ENCODE measurements at regions not wholly inside any gene's neighbourhood (a gene's known extent, or its start where the extent isn't known, plus 50 kb on each side); places are given as distances from the start of the nearest gene placed in this dataset.

DNA sequence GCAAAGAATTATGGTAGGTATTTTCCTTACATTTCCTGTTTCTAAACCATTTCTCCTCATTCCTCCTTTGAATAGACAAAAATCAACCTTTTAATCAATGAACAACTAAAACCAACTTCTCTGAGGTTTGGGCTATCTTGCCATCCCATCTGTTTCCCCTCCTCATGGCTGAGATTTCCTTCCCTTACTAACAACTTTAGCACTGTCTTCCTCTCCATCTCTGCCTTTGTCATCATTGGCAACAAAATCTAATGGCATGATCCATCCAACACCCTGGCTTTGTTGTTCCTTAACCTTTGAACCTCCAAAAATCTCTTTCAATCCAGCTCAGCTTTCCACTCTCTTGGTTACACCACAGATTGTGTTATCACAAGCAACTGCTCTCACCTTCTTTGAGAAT lies 95.3 kb upstream of the FAM136A start:
- Histone ChIP-seq H3K27ac (ENCODE audit: low read length) (no peak overlapping the region), H3K4me1 (ENCODE audit: control insufficient read depth, insufficient read depth, low read length) (no peaks in the 10 kb centered on the region), H3K27me3 (ENCODE audit: control insufficient read depth, insufficient read depth) (no peaks in the 10 kb centered on the region), H3K9me3 (ENCODE audit: control insufficient read depth, low read length) (no peaks in the 10 kb centered on the region), H3K4me3 (ENCODE audit: low read length) (no peak overlapping the region)
- no peak for ATAC-seq
- intact Hi-C loops (cut with DNase I) = no loop called here
- no peak for DNase-seq

DNA sequence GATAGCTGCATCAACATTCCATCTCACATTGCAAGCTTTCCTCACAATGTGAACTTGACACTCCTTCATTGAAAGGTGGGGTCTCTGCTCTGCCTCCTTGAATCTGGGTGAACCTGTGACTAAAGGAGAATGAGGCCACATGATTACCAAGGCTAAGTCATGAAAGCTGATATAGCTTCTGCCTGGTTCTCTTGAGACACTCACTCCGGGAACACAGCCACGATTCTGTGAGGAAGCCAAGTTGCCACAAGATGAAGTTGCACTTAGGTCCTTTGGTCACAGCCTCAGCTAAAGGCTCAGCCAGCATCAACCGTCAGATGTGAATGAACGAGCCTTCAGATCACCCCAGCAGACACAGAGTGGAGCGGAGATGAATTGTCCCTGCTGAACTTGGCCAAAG lies 94.7 kb upstream of the FAM136A start:
- no peak overlapping the region for H3K27ac ChIP-seq (ENCODE audit: low read length)
- H3K4me3 ChIP-seq (ENCODE audit: low read length) = no peak overlapping the region
- no peaks in the 10 kb centered on the region for H3K9me3 ChIP-seq (ENCODE audit: control insufficient read depth, low read length)
- DNase-seq (no peak), ATAC-seq (no peak)
- no peaks in the 10 kb centered on the region for H3K27me3 ChIP-seq (ENCODE audit: control insufficient read depth, insufficient read depth)
- WGBS = 54% methylated on average over 5 of the region's 5 CpGs
- intact Hi-C loops (cut with DNase I) = no loop called here
- no peaks in the 10 kb centered on the region for H3K4me1 ChIP-seq (ENCODE audit: control insufficient read depth, insufficient read depth, low read length)

DNA sequence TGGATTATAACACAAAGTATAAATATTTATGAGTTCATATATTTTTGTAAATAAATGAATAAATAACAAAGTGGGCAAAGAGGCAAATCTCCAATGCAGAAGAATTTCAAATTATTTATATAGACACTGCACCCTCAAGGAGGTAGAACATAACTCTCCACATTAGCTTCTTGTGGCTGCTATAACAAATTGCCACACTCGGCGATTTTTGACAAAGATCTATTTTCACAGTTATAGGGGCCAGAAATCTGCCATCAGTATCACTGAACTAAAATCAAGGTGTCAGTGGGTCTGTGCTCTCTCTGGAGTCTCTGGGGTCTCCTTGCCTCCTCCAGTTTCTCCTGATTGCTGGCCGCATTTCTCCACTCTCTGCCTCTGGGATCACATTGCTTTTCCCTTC lies 92.0 kb upstream of the FAM136A start:
- ATAC-seq (no peak), DNase-seq (no peak)
- WGBS = 91% methylated on average over 3 of the region's 3 CpGs
- H3K27me3 ChIP-seq (ENCODE audit: control insufficient read depth, insufficient read depth) = no peaks in the 10 kb centered on the region
- H3K27ac ChIP-seq (ENCODE audit: low read length) = no peak overlapping the region
- no peaks in the 10 kb centered on the region for H3K9me3 ChIP-seq (ENCODE audit: control insufficient read depth, low read length)
- H3K4me3 ChIP-seq (ENCODE audit: low read length) = no peak overlapping the region
- H3K4me1 ChIP-seq (ENCODE audit: control insufficient read depth, insufficient read depth, low read length) = no peaks in the 10 kb centered on the region
- intact Hi-C loops (cut with DNase I) = no loop called here

DNA sequence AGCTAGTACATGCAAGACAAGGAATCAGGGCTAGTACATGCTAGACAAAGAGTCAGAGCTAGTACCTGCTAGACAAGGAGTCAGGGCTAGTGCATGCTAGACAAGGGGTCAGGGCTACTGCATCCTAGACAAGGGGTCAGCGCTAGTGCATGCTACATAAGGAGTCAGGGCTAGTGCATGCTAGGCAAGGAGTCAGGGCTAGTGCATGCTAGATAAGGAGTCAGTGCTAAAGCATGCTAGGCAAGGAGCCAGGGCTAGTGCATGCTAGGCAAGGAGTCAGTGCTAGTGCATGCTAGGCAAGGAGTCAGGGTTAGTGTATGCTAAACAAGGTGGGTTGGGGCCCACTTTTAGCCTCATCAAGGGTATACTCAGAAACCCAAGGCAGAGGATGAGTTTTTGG lies 90.1 kb upstream of the FAM136A start:
- no peaks in the 10 kb centered on the region for H3K4me1 ChIP-seq (ENCODE audit: control insufficient read depth, insufficient read depth, low read length)
- no peaks in the 10 kb centered on the region for H3K27me3 ChIP-seq (ENCODE audit: control insufficient read depth, insufficient read depth)
- H3K27ac ChIP-seq (ENCODE audit: low read length) = no peak overlapping the region
- 98% methylated on average over 1 of the region's 1 CpG for WGBS
- H3K4me3 ChIP-seq (ENCODE audit: low read length) = no peak overlapping the region
- H3K9me3 ChIP-seq (ENCODE audit: control insufficient read depth, low read length) = no peaks in the 10 kb centered on the region
- ATAC-seq = no peak
- intact Hi-C loops (cut with DNase I) = no loop called here
- DNase-seq = no peak

DNA sequence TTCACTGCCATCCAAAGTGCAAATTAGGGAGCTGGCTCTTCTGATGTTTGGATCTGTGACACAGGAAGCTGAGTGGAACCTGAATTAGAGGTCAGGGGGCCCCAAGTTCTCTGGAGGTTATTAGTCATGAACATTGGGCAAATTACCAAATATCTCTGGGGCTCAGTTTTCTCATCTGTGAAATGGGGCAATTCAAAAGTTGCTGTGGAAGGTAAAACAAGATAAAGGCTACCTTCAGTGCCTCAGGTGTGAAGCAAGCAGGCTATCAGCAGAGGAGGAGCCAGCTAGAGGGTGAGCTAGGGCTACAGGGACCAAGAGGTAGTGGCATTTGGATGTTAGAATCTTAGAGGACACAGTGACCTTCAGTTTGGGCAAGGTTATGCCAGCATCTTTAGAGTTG lies 89.4 kb upstream of the FAM136A start:
- H3K9me3 ChIP-seq (ENCODE audit: control insufficient read depth, low read length) = no peaks in the 10 kb centered on the region
- no peaks in the 10 kb centered on the region for H3K4me1 ChIP-seq (ENCODE audit: control insufficient read depth, insufficient read depth, low read length)
- no peak for DNase-seq
- intact Hi-C loops (cut with DNase I) = no loop called here
- H3K4me3 ChIP-seq (ENCODE audit: low read length) = no peak overlapping the region
- no peak overlapping the region for H3K27ac ChIP-seq (ENCODE audit: low read length)
- no peaks in the 10 kb centered on the region for H3K27me3 ChIP-seq (ENCODE audit: control insufficient read depth, insufficient read depth)
- no peak for ATAC-seq

DNA sequence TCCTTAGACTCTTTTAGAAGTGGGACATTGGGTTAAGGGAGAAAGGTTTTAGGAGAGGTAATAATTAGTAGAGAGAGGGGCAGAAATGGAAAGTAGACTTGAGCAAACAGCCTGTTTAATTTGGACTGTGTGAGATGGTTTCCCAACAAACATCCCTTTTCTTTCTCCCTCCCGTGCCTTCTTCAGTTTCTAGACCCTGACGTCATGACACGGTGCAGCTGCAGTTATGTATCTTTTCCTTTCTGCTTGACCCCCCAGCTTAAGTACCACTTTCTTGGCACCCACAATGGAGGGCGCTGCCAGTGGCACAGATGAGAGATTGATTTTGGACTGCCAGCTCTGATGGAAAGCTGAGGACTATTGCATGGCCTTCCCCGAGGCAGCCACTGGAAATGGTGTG lies 86.9 kb upstream of the FAM136A start:
- ATAC-seq (no peak), DNase-seq (no peak)
- H3K4me1 ChIP-seq (ENCODE audit: control insufficient read depth, insufficient read depth, low read length) = no peaks in the 10 kb centered on the region
- intact Hi-C loops (cut with DNase I) = no loop called here
- no peaks in the 10 kb centered on the region for H3K9me3 ChIP-seq (ENCODE audit: control insufficient read depth, low read length)
- H3K4me3 ChIP-seq (ENCODE audit: low read length) = no peak overlapping the region
- WGBS = 86% methylated on average over 5 of the region's 5 CpGs
- no peak overlapping the region for H3K27ac ChIP-seq (ENCODE audit: low read length)
- H3K27me3 ChIP-seq (ENCODE audit: control insufficient read depth, insufficient read depth) = no peaks in the 10 kb centered on the region

DNA sequence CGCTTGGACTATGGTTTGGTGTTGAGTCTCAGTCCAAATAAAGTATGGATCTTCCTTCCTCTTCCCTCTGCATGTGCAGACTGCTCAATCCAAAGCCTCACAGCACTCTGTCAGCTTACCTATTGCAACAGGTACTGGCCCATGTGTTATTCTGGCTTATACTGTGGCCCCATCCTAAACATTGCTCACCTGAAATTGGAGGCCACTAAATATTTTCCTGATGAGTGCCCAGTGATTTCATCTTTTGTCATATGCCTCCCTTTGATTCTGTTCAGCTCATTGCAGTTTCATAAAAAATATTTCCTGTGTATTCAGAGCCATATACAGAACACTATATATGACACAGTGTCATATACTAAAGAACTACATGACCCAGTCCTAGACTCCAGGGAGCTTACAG lies 86.3 kb upstream of the FAM136A start:
- intact Hi-C loops (cut with DNase I) = no loop called here
- DNase-seq (no peak), ATAC-seq (no peak)
- Histone ChIP-seq H3K9me3 (ENCODE audit: control insufficient read depth, low read length) (no peaks in the 10 kb centered on the region), H3K27me3 (ENCODE audit: control insufficient read depth, insufficient read depth) (no peaks in the 10 kb centered on the region), H3K27ac (ENCODE audit: low read length) (no peak overlapping the region), H3K4me1 (ENCODE audit: control insufficient read depth, insufficient read depth, low read length) (no peaks in the 10 kb centered on the region), H3K4me3 (ENCODE audit: low read length) (no peak overlapping the region)
- 90% methylated on average over 1 of the region's 1 CpG for WGBS

DNA sequence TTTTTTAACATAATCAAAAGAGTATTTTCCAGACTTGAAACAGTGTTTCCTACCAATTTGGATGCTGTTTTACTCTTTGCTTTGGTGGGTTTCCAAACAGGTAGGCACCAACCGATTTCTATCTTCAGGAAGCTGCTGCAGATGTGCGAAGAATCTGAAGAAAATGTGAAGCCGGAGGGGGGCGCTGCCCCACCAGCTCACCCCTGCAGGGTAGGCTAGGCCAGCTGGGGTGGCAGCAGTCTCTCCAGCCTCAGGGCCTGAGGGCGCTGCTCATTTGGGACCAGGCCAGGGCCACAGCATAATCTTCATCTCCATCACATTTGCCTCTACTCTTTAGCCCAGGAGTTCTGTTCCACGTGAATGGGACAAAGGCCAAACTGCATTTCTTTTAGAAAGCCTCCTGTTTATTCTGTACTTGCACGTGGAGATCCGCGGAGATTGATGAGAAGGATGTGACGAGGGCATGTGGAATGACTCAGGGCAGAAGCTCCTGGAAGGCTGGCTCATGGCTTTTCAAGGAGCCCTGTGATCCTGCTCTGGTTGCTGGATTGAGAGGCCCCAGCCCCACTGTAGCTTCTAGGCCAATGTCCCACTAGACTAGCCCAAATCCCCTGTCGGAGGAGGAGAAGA lies 84.2 kb upstream of the FAM136A start:
- H3K4me3 ChIP-seq (ENCODE audit: low read length) = no peak overlapping the region
- intact Hi-C loops (cut with DNase I) = no loop called here
- ATAC-seq (no peak), DNase-seq (no peak)
- WGBS = 70% methylated on average over 11 of the region's 11 CpGs
- no peaks in the 10 kb centered on the region for H3K27me3 ChIP-seq (ENCODE audit: control insufficient read depth, insufficient read depth)
- H3K9me3 ChIP-seq (ENCODE audit: control insufficient read depth, low read length) = no peaks in the 10 kb centered on the region
- no peak overlapping the region for H3K27ac ChIP-seq (ENCODE audit: low read length)
- no peaks in the 10 kb centered on the region for H3K4me1 ChIP-seq (ENCODE audit: control insufficient read depth, insufficient read depth, low read length)

DNA sequence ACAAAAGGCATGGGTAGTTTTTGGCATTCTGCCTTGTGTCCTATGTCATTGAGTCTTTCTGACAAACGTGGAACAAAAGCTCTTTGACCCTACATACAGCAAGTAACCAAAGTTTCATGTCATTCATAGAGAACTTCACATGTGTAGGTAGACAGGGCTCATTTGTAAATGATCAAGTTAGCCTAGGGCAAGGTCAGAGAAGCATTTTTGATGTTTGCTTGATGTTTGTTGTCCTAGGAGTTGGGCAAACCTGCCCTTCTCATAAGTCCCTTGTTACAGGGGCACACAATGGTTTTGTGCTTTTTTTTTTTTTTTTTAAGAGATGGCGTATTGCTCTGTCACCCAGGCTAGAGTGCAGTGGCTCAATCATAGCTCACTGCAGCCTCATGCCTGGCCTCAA lies 83.3 kb upstream of the FAM136A start:
- Histone ChIP-seq H3K27ac (ENCODE audit: low read length) (no peak overlapping the region), H3K9me3 (ENCODE audit: control insufficient read depth, low read length) (no peaks in the 10 kb centered on the region), H3K4me3 (ENCODE audit: low read length) (no peak overlapping the region), H3K4me1 (ENCODE audit: control insufficient read depth, insufficient read depth, low read length) (no peaks in the 10 kb centered on the region), H3K27me3 (ENCODE audit: control insufficient read depth, insufficient read depth) (no peaks in the 10 kb centered on the region)
- WGBS = 62% methylated on average over 2 of the region's 2 CpGs
- ATAC-seq (no peak), DNase-seq (no peak)
- intact Hi-C loops (cut with DNase I) = no loop called here

DNA sequence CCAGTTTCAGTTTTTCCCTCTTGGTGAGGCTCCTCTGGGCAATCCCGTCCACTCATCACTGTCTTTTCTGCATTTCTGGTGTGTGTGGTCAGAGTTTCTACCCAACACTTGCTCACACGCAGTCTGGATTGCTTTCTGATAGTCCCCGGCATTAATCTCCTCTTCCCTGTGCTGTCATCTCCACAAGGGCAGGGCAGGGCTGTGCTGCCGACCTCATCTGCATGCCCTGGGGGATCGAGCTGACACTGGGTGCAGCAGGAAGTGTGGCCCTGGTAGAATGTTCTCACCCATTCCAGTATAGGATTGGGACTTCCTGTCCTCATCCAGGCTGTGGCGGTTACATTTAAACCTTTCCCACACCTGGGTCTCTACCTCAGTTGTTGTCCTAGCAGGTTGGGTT lies 80.0 kb upstream of the FAM136A start:
- Histone ChIP-seq H3K4me1 (ENCODE audit: control insufficient read depth, insufficient read depth, low read length) (no peaks in the 10 kb centered on the region), H3K4me3 (ENCODE audit: low read length) (no peak overlapping the region), H3K27me3 (ENCODE audit: control insufficient read depth, insufficient read depth) (no peaks in the 10 kb centered on the region), H3K9me3 (ENCODE audit: control insufficient read depth, low read length) (no peaks in the 10 kb centered on the region), H3K27ac (ENCODE audit: low read length) (no peak overlapping the region)
- DNase-seq = no peak
- 38% methylated on average over 6 of the region's 6 CpGs for WGBS
- ATAC-seq = no peak
- intact Hi-C loops (cut with DNase I) = no loop called here

DNA sequence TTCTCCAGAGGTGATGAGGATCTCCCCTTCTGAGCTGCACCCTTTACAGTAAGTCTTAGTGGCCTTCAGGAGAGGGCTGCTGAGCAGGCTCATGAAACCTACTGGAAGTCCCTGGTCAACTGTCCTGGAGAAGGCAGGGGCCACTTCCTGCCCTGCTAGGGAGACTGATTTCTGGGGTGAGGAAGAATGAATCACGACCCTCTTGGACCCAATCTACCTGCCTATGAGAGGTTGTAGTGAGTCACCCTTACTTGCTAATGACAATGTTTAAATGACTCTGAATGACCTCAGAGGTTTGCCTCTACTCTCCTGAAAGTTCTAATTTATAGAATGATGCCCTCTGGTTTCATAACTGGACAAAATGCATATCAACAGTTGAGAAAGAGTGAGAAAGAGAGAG lies 79.4 kb upstream of the FAM136A start:
- H3K27ac ChIP-seq (ENCODE audit: low read length) = no peak overlapping the region
- 64% methylated on average over 1 of the region's 1 CpG for WGBS
- no peak overlapping the region for H3K4me3 ChIP-seq (ENCODE audit: low read length)
- H3K27me3 ChIP-seq (ENCODE audit: control insufficient read depth, insufficient read depth) = no peaks in the 10 kb centered on the region
- ATAC-seq (no peak), DNase-seq (no peak)
- intact Hi-C loops (cut with DNase I) = no loop called here
- H3K4me1 ChIP-seq (ENCODE audit: control insufficient read depth, insufficient read depth, low read length) = no peaks in the 10 kb centered on the region
- no peaks in the 10 kb centered on the region for H3K9me3 ChIP-seq (ENCODE audit: control insufficient read depth, low read length)

DNA sequence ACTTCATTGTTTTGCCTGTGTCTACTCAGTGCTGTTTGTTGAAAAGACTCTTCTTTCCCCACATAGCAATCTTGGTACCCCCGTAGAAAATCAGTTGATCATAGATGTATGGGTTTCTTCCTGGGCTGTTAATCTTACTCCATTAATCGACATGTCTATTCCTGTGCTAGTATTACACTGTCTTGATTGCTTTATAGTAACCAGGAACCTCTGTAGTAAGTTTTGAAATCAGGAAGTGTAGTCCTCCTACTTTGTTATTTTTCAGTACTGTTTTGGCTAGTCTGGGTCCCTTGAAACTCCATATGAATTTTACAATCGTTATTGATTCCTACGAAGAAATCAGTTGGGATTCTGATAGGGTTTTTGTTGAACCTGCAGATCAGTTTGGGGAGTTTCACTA lies 78.8 kb upstream of the FAM136A start:
- no peak overlapping the region for H3K4me3 ChIP-seq (ENCODE audit: low read length)
- H3K4me1 ChIP-seq (ENCODE audit: control insufficient read depth, insufficient read depth, low read length) = no peaks in the 10 kb centered on the region
- WGBS = 77% methylated on average over 4 of the region's 4 CpGs
- intact Hi-C loops (cut with DNase I) = no loop called here
- no peak overlapping the region for H3K27ac ChIP-seq (ENCODE audit: low read length)
- H3K9me3 ChIP-seq (ENCODE audit: control insufficient read depth, low read length) = no peaks in the 10 kb centered on the region
- H3K27me3 ChIP-seq (ENCODE audit: control insufficient read depth, insufficient read depth) = no peaks in the 10 kb centered on the region
- DNase-seq = no peak
- ATAC-seq = no peak

All from right cardiac atrium (tissue), 5 donors.